HG03442 (cell line): ENCODE measurements at regions not wholly inside any gene's neighbourhood (a gene's known extent, or its start where the extent isn't known, plus 50 kb on each side); places are given as distances from the start of the nearest gene placed in this dataset.

Experiments used
- ATAC-seq: cut with Tn5 transposase; IDR thresholded peaks from one replicate; pipeline ENCODE4 v1.9.1; 2021; ENCODE audit warnings: mild to moderate bottlenecking, moderate library complexity; ENCODE audit not compliant: unreplicated experiment

DNA sequence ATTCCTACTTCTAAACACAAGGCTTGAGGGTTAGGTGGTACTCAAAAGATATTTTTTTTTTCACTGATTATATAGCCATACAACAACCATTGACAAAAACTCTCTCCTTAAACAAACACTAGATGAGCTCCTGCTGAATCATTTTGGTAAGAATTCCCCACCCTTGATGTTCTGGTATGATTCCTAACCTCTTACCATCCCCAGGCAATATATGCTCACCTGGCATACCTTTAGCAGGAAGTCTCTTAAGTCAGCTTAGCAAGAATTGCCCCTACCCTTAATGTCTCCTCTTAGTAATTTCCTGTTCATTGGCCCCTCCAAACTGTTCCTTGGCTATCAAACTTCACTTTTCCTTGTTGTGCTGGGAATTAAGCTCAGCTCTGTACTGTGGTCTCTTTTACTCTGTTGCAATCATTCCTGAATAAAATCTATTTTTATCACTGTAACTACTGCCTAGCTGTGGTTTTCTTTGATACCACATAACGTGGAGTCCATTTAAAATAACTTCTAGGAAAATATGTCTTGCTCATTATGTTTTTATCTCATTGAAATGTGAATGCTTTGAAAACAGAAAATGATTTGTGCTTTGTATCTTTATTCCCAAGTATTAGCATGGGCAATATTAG, 712.6 kb downstream of the SLC16A7 start:
- ATAC-seq = no peak

DNA sequence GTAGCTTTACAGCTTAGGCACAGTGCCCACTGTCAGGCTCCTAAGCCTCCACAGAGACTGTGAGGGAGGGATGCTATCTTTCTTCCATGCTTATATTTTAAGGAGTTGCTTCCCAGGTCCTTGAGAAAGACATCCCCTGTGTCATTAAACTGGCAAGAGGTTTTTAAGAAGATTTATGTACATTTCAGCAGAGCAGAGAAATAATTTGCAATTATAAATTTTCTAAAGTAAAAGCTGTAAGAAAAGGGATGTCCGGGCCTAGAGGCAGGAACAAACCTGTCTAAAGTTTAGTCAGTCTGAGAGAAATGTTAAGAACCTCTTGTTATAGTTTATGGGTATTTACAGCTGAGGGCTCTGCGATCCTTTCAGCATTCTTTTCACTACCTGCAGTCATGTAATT, 716.1 kb downstream of the SLC16A7 start:
- ATAC-seq = no peak

DNA sequence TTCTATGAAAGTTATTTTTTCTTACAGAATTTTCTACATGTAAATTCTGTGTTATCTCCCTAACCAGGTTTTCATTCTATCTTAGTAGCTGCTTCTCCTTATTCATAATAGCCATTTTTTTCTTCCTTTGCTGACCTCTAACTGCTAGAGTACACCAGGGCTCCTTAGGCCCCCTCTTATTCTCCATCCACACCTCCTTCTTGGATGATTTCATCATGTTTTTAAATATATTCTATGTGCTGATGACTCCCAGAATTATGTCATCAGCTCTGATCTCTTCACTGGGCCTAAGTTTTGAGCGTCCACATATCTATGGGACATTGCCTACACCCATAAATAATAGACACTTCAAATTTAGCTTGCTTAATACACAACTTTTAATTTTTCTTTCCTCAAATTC, 721.5 kb downstream of the SLC16A7 start:
- ATAC-seq = no peak

DNA sequence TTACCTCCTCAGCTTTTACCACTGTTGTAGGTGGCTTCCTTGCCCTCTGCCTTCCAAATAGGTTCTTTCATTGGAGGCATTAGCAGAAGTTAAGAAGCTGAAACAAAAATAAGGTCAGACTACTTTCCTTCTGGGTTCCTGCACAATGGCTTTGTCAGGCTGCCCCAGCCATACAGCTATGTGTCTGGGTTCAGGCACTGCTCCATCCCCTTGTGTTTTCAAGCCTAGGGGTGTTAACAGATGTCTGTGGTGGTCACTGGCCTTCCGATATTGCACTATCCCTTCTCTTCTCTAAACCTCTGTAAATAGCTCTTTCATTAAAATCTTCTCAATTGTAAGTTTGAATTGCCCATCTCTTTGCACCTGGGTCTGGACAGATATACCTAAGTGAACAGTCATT, 728.9 kb downstream of the SLC16A7 start:
- ATAC-seq = no peak

DNA sequence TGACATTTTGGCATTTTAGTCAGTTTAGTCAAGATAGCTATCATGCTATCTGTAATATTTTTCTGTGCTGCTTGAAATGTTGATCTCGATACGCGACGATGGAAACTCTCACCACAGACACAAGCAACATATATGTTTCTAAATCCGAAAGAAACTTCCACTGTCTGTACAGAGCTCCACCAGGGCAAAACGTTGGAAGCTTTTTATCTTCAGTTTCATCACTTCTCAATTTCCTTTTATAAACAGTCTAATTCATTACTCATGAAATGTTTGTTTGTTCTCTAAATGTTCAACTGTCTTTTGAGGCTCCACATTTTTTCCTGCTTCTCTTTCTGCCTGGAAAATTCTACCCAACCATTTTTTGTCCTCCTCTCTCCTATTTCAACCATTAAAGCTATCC, 737.6 kb downstream of the SLC16A7 start:
- ATAC-seq = no peak

DNA sequence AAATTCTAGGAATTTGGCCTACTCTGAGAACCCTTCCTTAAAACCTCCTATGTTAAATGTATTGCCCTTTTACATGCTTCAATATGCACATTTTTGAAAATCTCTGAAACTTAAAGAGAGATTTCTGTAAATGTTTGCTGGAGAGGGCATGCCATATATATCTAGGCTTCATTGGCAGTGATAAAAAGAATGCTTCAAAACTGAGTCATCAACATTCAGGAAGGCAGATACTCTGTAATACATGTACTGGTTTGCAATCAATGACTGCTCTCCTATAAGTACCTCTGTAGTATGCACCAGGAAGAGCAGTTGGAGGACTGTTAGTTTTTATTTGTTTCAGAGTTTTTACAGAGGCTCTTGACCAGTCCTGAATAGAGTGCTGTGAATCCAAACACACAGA, 739.9 kb downstream of the SLC16A7 start:
- no peak for ATAC-seq

DNA sequence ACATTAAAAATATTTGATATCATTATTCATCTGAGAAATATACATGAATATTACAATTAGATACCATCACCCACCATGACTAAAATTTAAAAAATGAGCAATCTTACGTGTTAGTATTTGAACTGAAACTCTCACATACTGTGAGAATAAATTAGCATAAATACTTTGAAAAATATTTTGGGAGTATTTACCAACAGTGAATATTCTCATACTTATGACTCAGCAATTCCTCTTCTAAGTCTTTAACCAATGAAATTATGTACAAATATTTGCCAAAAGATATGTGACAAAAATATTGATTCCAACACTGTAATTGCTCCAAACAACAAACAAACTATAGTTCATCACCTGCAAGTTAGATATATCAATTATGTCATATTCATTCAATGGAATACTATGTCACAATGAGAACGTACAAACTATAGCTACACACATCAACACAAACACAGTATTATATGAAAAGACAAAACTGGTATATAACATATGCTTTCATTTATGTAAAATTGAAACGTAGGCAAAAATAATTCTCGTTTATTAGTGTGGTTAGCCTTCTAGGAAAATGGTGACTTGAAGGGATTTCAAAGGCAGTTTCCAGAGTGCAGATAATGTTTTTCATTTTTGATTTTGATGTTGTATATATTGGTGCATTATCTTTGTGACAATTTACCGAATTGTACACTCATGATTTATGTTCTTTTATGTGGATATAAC, 742.2 kb downstream of the SLC16A7 start:
- no peak for ATAC-seq

DNA sequence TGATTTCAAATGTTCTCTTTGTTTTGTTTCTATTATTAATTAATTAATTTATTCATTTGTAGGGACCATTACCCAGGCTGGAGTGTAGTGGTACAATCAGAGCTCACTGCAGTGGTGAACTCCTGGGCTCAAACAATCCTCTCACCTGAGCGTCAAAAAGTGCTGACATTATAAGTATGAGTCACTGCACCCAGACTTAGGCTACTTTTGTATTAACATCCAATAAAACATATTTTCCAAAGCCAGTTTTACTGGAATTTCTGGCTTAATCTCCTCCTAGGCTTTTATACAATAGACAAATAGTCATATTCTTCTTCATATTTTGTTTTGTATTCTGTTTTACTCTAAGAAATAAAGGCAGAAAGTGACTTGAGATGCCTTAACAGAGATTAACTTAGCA, 749.6 kb downstream of the SLC16A7 start:
- ATAC-seq = no peak

DNA sequence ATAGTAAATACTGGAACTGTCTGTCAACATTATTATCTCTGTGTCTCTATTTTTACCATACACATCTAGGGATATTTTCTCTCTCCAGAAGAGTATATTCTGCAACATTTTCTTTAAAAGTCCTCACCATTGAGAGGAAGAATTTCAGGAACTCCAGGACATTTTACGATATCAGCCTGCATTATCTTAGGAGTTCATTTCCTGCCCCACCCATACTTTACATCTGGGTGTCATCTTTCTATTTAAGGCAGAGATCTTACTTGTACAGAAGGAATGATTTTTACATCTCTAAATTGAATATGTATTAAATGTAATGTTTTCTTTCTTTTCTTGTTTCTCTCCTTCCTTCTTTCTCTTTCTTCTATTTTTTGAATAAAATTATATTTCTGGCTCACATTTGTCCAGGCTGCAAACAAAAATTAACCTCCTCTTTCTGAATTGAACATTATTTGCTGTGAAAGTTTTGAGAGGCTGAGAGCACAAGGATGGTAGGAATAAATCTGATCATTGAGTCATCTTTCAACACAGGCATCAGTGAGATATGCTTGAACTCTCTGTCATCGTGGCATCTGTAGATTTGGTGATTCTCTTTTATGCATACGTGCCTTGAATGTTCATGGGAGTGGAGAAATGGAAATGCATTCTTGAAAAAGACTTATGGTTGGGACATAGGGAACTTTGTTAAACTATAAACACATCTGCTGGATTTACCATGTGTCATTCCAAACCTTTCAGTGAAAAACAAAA, 753.6 kb downstream of the SLC16A7 start:
- ATAC-seq = no peak

DNA sequence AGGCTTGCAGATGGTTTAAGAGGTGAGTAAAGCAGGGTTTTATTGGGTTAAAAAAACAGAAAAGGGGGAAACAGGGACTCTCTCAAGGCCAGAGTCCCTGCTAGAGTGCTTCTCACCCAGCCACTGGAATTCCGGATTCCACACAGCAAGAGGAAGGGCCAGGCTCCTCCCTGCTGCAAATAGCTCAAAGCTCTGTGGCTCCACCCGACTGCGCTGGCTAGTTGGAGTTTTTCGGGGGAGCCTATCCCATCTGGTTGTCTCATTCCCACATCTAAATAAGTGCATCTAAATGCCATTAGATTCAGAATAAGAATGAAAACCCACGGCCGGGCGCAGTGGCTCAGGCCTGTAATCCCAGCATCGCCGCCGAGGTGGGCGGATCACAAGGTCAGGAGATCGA, 791.5 kb downstream of the SLC16A7 start:
- ATAC-seq = no peak

DNA sequence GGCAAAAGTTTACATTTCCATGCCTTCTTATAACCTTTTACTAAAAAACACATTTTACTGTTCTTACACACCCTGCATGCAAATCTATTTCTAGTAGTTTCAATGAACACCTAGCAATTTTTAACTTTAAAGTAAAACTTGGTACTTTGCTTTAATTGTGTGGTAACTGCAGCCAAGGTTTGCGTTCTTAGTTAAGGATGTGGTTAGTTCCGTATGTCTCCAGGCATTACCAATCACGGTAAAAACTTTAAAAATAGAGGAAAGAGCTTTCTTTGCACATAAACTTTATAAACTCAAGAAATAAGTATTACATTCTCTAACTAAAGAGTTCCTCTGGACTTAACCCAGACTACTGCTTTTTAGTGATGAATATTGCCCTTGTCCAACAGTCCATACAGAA, 795.2 kb downstream of the SLC16A7 start:
- ATAC-seq = no peak

DNA sequence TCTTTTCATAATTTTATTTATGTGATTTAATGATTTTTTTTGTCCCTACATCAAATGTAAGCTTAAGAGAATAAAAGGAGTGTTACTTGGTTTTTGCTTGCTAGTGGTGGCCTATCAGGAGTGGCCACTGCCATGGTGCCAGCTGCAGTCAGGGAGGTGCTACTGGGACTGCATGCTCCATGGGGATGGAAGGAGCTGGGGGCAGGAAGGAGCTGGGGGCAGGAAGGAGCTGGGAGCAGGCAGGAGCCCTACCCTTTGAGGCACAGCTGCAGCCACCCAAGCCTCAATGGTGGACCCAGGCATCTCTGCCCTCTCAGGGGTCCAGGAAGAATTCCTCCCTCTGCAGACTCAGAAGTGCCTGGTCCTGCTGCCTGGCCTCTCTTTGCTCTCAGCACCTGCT, 796.0 kb downstream of the SLC16A7 start:
- ATAC-seq = no peak

DNA sequence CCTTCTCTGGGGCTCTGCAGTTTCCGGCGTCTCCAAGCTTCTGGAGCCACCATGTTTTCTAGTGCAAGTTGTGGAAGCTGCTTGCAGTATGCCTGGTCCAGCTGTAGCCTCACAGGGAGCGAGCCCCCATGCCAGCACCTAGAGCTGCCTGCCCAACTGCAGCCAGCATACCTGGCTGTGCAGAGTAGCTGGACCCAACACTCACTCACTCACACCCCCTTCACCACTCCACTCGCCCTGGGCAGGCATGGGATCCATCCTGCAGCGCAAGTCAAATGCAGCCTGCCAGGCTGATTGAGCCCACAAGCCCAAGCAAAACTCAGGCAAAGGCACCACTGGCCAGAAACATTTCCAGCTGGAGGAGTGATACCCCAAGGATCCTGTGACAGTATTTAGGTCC, 797.3 kb downstream of the SLC16A7 start:
- ATAC-seq = no peak

DNA sequence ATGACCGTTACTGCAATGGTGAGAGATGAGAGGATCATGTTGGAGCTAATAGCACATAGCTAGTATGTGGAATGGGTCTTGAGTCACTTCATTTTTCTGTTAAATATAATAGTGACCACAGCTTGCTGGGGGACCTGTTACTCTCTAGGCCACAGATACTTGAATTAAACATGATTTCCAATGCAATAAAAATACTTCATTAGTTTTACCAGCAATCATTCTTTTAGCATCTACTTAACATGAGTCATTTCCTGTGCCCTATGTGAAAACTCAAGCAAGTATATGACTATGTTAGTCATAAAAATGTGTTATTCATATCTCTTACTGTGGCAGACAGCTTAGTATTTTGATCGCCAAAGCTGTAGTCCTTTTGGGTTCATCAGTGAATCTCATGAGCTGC, 798.8 kb downstream of the SLC16A7 start:
- ATAC-seq = no peak

DNA sequence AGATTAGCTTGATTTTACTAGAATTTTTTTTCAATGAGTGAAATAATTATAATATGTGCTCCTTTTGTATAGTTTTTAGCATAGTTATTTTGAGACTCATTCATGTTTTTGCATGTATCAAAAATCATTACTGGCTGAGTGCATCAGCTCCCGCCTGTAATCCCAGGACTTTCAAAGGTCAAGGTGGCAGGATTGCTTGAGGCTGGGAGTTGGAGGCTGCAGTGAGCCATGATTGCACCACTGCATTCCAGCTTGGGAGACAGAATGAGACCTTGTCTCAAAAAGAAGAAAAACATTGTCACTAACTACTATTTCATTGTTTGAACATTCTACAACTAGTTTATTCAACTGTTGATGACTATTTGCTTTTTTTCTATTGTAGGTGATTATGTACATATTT, 802.7 kb downstream of the SLC16A7 start:
- ATAC-seq = no peak

DNA sequence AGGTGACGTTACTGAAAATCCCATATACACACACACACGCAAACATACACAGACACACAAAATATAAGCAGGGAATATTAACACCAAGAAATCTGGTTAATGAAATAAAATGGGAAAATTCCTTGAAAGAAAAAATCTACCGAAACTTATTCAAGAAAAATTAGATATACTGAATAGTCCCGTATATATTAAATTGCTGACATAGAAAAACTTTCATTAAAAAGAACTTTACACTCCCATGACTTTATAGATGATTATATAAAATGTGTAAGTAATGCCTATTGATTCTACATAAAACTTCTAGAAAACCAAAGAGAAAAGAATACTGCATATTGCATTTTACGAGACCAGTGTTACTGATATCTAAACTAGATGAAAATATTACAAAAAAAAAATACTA, 803.2 kb downstream of the SLC16A7 start:
- no peak for ATAC-seq

DNA sequence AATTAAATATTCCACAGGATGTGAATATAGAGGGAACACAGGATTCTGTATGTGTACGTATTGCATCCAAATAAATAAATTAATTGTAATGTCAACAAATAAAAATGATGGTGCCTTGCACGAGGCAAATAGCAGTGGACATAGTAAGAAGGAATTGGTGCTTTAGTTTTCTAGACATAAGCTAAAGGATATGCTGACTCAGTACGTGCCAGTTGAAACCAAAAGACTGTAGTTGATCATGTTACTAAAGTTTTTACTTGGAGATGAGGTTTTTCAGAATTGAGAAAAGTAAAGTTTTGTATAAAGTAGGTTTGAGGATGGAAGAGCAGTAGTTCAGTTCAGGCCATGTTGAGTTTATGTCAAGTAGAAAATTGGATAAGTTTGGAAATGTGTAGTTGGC, 807.2 kb downstream of the SLC16A7 start:
- ATAC-seq = no peak

DNA sequence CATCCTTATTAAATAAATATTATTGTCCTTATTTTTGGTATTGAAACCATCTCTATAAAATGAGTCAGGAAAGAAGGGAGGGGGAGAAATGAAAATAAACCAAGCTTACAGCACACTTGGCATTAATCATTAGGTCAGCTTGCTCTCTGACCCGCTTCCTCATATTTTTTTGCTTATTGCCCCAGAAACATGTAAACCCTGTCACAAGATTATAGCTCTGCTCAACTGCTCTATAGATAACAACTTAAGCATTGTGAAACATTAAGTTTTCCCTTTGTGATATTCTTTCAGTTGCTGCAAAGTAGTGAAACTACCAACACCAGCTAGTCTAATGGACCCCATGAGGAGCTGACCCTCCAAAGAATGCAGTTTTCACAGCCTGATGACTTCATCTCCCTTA, 819.5 kb downstream of the SLC16A7 start:
- no peak for ATAC-seq

DNA sequence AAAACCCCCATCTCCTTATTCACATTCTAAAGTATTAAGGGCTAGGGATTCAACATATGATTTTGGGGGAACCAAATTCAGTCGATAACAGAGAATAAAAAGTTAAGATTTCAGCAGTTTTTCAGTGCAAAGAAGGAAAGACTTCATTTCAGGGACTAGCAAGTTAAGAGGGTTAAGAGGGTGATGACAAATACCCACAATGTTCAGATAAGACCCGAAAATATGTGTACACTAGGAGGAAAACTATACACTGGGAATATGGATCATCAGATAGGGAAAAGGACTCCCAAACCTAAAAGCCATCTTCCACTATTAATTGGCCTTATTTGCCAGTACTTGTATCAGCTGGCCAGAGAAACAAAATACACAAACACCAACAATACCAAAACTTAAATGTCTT, 824.2 kb downstream of the SLC16A7 start:
- no peak for ATAC-seq

DNA sequence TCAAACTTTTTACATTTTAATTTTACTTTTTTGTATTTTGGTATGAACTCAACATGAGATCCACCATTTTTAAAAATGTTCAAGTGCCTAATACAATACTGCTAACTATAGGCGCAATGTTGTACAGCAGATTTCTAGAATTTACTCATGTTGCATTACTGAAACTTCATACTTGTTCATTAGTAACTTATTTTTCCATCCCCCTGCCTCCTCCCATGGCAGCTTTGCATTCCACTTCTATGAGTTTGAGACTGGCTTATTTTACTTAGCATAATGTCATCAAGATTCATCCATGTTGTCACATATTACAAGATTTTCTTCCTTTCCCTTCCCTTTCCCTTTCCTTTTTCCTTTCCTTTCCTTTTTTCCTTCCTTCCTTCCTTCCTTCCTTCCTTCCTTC, 825.9 kb downstream of the SLC16A7 start:
- no peak for ATAC-seq

DNA sequence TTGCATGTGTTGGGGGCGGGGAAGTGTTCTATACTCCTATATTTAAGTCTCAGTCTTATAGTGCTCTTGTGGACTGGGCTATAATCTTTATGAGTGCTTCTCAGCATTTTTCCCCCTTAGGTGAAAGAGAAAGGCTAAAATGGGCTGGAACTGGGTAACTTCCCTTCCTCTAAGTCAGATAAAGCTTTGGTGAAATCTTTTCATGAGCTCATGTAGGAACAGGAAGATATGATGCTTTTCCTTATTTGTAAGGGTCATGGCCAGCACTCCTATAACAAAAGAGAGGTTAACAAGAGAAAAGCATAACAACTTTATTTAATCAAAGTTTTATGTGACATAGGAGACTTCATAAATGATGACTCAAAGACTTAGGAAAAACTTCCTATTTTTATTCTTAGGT, 841.5 kb downstream of the SLC16A7 start:
- ATAC-seq = no peak

DNA sequence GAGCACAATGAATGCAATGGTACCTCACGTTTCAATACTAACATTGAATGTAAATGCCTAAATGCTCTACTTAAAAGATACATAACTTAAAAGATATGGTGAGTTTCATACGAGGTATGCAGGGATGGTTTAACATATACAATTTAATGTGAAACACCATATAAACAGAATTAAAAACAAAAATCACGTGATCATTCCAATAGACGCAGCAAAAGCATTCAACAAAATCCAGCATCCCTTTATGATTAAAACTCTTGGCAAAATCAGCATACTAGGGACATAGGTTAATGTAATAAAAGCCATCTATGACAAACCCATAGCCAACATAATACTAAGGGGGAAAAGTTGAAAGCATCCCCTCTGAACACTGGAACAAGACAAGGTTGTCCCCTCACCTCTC, 845.7 kb downstream of the SLC16A7 start:
- ATAC-seq = no peak
